ENCODE measurements at regions not wholly inside any gene's neighbourhood (a gene's known extent, or its start where the extent isn't known, plus 50 kb on each side); places are given as distances from the start of the nearest gene placed in this dataset.
"Not testable (repeated sequence)": the region's sequence is repeated elsewhere in the genome, so short reads cannot be mapped to it uniquely, and the experiment has no call there.

GRCh38 chr6:26749126-26749758, 89.7 kb upstream of the ZNF322 start:
- WGBS, 2 donors: 1 to 2% methylated on average over 13 to 21 of the region's 25 CpGs
- H3K27ac ChIP-seq; H3K9me3 ChIP-seq; H3K36me3 ChIP-seq; intact Hi-C loops (cut with DNase I); DNase-seq; H3K4me1 ChIP-seq; H3K27me3 ChIP-seq; H3K4me3 ChIP-seq (replicated peaks in 1 of 3): not testable (repeated sequence)

GRCh38 chr6:26749759-26750126, 90.2 kb upstream of the ZNF322 start:
- H3K4me3 ChIP-seq (replicated peaks in 1 of 3); DNase-seq; H3K27ac ChIP-seq; H3K9me3 ChIP-seq; H3K27me3 ChIP-seq; H3K4me1 ChIP-seq; intact Hi-C loops (cut with DNase I); H3K36me3 ChIP-seq: not testable (repeated sequence)
- WGBS, 2 donors: 2% methylated on average over 9 of the region's 9 CpGs

- intact Hi-C loops (cut with DNase I): no loop called here
- TF ChIP-seq POLR2A (IDR thresholded peaks at IDR 0.05) (no peak), CTCF (IDR thresholded peaks at IDR 0.05) (no peak)
Observed at GRCh38 chr6:26754212-26754611, 94.7 kb upstream of the ZNF322 start.

GRCh38 chr6:26754801-26755200, 95.3 kb upstream of the ZNF322 start:
- H3K4me1 ChIP-seq; H3K27ac ChIP-seq; DNase-seq; H3K27me3 ChIP-seq; H3K4me3 ChIP-seq (replicated peaks in 1 of 3); H3K9me3 ChIP-seq; intact Hi-C loops (cut with DNase I); H3K36me3 ChIP-seq: not testable (repeated sequence)
- 1 to 2% methylated on average over 14 to 18 of the region's 20 CpGs for WGBS, 2 donors

More at GRCh38 chr6:26754212-26754611, 94.7 kb upstream of the ZNF322 start:
- Histone ChIP-seq H3K4me1 (no peaks in the 10 kb centered on the region), H3K9me3 (no peaks in the 10 kb centered on the region), H3K27me3 (no peaks in the 10 kb centered on the region), H3K36me3 (no peaks in the 10 kb centered on the region), H3K27ac (no peak overlapping the region), H3K4me3 (replicated peaks in 1 of 3) (no peak overlapping the region)
- DNase-seq: no peak
- WGBS, 2 donors: 3 to 6% methylated on average over 15 of the region's 15 CpGs

GRCh38 chr6:26756067-26756805, 96.7 kb upstream of the ZNF322 start:
- DNase-seq; H3K4me3 ChIP-seq (replicated peaks in 1 of 3); H3K4me1 ChIP-seq; intact Hi-C loops (cut with DNase I); H3K27me3 ChIP-seq; H3K27ac ChIP-seq; H3K36me3 ChIP-seq; H3K9me3 ChIP-seq: not testable (repeated sequence)
- WGBS, 2 donors: 5 to 6% methylated on average over 29 of the region's 29 CpGs

- DNase-seq; H3K36me3 ChIP-seq; H3K27me3 ChIP-seq; H3K27ac ChIP-seq; intact Hi-C loops (cut with DNase I); H3K4me3 ChIP-seq (replicated peaks in 1 of 3); H3K4me1 ChIP-seq; H3K9me3 ChIP-seq: not testable (repeated sequence)
- WGBS, 2 donors: no CpG with 5 or more reads among the region's 36 CpGs
Observed at GRCh38 chr6:26766203-26766902, 106.8 kb upstream of the ZNF322 start.

GRCh38 chr6:26770941-26771666, 111.6 kb upstream of the ZNF322 start:
- H3K4me3 ChIP-seq (replicated peaks in 1 of 3); H3K27ac ChIP-seq; H3K9me3 ChIP-seq; H3K36me3 ChIP-seq; H3K4me1 ChIP-seq; intact Hi-C loops (cut with DNase I); H3K27me3 ChIP-seq; DNase-seq: not testable (repeated sequence)
- WGBS, 2 donors: no CpG with 5 or more reads among the region's 31 CpGs

GRCh38 chr6:26773414-26773813, 113.9 kb upstream of the ZNF322 start:
- H3K27ac ChIP-seq; H3K36me3 ChIP-seq; H3K4me3 ChIP-seq (replicated peaks in 1 of 3); H3K9me3 ChIP-seq; H3K27me3 ChIP-seq; intact Hi-C loops (cut with DNase I); DNase-seq; H3K4me1 ChIP-seq: not testable (repeated sequence)
- whole genome bisulfite sequencing, 2 donors: no CpG with 5 or more reads among the region's 12 CpGs

- H3K27me3 ChIP-seq; intact Hi-C loops (cut with DNase I); H3K27ac ChIP-seq; H3K4me3 ChIP-seq (replicated peaks in 1 of 3); DNase-seq; H3K36me3 ChIP-seq; H3K9me3 ChIP-seq; H3K4me1 ChIP-seq: not testable (repeated sequence)
- WGBS, 2 donors: no CpG with 5 or more reads among the region's 21 CpGs
Observed at GRCh38 chr6:26780563-26780962, 121.0 kb upstream of the ZNF322 start.

GRCh38 chr6:26795474-26796307, 136.1 kb upstream of the ZNF322 start:
- H3K4me3 ChIP-seq (replicated peaks in 1 of 3); H3K36me3 ChIP-seq; H3K4me1 ChIP-seq; H3K27me3 ChIP-seq; intact Hi-C loops (cut with DNase I); H3K27ac ChIP-seq; DNase-seq; H3K9me3 ChIP-seq: not testable (repeated sequence)
- no CpG with 5 or more reads among the region's 10 CpGs for WGBS, 2 donors

Measured in thyroid gland (tissue), 4 donors.